Mammary epithelial cell (primary cell): ENCODE measurements at regions not wholly inside any gene's neighbourhood (a gene's known extent, or its start where the extent isn't known, plus 50 kb on each side); places are given as distances from the start of the nearest gene placed in this dataset.
"Not testable (repeated sequence)": the region's sequence is repeated elsewhere in the genome, so short reads cannot be mapped to it uniquely, and the experiment has no call there.

Experiments
- EZH2 ChIP-seq: IDR thresholded peaks from 2 replicates; pipeline ENCODE4 v1.6.1; 2012; ENCODE audit warnings: low read length, inconsistent platforms, borderline replicate concordance
- TF ChIP-seq, protein P1 (sequence below), 2 donors: IDR thresholded peaks in 1 of 2; conservative IDR thresholded peaks in 1 of 2; 2 replicates each; pipeline ENCODE4 v1.5.1; 2011 to 2012; ENCODE audit warnings: inconsistent platforms in 2 of 2, low read length in 2 of 2, mild to moderate bottlenecking in 2 of 2, control low read depth in 1 of 2, low read depth in 1 of 2; ENCODE audit not compliant: insufficient read depth in 1 of 2; ENCODE audit errors: extremely low read depth in 1 of 2

DNA sequence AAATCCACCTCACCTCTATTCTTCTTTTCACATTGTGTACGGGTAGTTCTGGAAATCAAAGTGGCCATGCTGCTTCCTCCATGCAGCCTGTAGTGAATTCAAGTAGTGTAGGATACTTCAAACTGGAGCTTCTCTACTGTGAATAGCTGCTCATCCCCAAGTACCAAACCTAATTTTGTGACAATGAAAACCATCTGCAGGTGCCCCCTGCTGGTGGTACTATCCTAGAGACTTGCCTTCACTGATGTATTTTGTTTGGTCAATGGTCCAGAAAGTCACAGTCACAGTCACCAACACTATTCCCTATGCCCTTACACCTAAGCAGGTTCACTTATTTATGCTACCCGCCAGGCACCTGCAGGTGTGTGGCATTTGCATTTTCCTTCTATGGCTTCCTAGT is 170.0 kb upstream of the NBPF19 start:
- TF ChIP-seq, protein P1, sequence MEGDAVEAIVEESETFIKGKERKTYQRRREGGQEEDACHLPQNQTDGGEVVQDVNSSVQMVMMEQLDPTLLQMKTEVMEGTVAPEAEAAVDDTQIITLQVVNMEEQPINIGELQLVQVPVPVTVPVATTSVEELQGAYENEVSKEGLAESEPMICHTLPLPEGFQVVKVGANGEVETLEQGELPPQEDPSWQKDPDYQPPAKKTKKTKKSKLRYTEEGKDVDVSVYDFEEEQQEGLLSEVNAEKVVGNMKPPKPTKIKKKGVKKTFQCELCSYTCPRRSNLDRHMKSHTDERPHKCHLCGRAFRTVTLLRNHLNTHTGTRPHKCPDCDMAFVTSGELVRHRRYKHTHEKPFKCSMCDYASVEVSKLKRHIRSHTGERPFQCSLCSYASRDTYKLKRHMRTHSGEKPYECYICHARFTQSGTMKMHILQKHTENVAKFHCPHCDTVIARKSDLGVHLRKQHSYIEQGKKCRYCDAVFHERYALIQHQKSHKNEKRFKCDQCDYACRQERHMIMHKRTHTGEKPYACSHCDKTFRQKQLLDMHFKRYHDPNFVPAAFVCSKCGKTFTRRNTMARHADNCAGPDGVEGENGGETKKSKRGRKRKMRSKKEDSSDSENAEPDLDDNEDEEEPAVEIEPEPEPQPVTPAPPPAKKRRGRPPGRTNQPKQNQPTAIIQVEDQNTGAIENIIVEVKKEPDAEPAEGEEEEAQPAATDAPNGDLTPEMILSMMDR (conservative IDR thresholded peaks at IDR 0.05 in 1 of 2, IDR thresholded peaks at IDR 0.05 in 1 of 2; ENCODE audit: extremely low read depth in 1 of 2, insufficient read depth in 1 of 2, low read depth in 1 of 2, low read length in 2 of 2): not testable (repeated sequence)
- TF ChIP-seq EZH2: not testable (repeated sequence)
